Esophagus squamous epithelium (tissue), 4 donors: ENCODE measurements at regions not wholly inside any gene's neighbourhood (a gene's known extent, or its start where the extent isn't known, plus 50 kb on each side); places are given as distances from the start of the nearest gene placed in this dataset.

Source experiments
- CTCF ChIP-seq, 6 experiments: fragments of 450-650 bp in 4 of 6; fragments of 200-600 bp in 2 of 6; sonication (generic) in 2 of 6; IDR thresholded peaks; one replicate each; pipeline ENCODE4 v1.5.1; 2016 to 2019; ENCODE audit warnings: antibody characterized with exemption in 6 of 6, mild to moderate bottlenecking in 4 of 6, moderate library complexity in 4 of 6
- POLR2A ChIP-seq, 4 donors: fragments of 450-650 bp; IDR thresholded peaks; one replicate each; pipeline ENCODE4 v1.6.1; 2017; ENCODE audit warnings: antibody characterized with exemption in 4 of 4, mild to moderate bottlenecking in 4 of 4, moderate library complexity in 3 of 4

- TF ChIP-seq POLR2A (IDR thresholded peaks at IDR 0.05) (no peak), CTCF (IDR thresholded peaks at IDR 0.05) (no peak)
Measured at GRCh38 chr15:62622775-62623174, 419.8 kb upstream of the TPM1 start.
